GM19035 (cell line): ENCODE measurements at regions not wholly inside any gene's neighbourhood (a gene's known extent, or its start where the extent isn't known, plus 50 kb on each side); places are given as distances from the start of the nearest gene placed in this dataset.

Experiments
- ATAC-seq: cut with Tn5 transposase; IDR thresholded peaks from one replicate; pipeline ENCODE4 v1.9.1; 2021; ENCODE audit not compliant: unreplicated experiment

DNA sequence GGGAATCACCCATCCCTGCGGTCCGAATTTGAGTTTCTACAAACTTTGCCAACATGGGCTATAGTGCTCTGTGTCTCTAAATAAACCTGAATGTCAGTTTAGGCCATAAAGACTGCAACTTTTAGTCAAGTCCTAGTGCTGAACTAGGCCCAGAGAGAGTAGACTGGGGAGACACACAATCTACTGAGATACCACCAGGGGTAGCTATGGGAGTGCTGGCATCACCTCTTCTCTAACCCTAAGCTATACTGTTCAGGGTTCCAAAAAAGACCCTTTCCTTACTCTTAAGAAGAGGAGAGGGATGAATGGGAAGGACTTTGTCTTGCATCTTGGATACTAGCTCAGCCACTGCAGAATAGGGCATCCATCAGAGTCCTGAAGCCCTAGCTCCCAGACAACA, 866.7 kb upstream of the PRMT6 start:
- no peak for ATAC-seq

DNA sequence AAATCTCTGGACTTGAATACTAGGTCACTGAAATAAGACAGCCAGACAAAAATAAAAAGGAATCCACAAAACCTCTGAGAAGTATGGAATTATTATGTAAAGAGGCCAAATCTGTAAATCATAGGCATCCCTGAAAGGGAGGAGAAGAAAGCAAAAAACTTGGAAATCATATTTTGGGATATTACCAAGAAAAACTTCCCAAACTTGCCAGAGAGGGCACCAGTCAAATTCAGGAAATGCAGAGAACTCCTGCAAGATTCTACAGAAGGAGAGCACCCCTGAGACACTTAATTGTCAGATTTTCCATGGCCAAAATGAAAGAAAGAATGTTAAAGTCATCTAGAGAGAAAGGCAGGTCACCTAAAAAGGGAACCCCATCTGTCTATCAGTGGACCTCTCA, 862.3 kb upstream of the PRMT6 start:
- no peak for ATAC-seq

DNA sequence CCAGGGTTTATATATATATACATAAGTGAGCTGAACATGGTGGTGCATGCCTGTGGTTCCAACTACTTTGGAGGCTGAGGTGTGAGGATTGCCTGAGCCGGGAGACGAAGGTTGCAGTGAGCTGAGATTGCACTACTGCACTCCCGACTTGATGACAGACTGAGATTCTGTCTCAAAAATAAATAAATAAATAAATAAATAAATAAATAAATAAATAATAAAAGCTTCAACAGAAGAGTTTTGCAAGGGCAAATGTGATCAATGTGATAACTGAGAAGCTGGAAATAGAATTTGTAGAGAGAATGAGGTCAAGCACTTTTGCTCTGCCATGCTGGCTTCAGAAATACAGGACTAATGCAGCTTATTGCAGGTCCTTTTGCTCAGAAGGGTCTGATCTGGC, 855.8 kb upstream of the PRMT6 start:
- ATAC-seq, result no peak

DNA sequence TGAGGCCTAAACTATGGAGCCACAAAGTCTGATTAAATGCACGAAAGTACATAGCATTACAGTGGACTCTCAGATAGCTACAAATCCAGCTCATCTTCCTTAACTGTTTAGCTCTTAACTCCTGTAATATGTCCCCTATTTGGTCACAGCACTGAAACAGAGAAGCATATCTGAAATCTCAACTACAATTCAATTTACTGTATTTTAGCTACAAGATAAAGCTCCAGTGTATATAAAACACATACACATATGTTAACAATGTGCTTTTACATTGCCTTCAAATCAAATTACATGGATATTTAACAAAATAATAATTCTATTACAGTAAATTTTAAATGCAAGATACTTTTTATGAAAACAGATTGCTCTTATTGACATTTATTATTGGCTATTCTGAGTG, 849.3 kb upstream of the PRMT6 start:
- ATAC-seq, result no peak

DNA sequence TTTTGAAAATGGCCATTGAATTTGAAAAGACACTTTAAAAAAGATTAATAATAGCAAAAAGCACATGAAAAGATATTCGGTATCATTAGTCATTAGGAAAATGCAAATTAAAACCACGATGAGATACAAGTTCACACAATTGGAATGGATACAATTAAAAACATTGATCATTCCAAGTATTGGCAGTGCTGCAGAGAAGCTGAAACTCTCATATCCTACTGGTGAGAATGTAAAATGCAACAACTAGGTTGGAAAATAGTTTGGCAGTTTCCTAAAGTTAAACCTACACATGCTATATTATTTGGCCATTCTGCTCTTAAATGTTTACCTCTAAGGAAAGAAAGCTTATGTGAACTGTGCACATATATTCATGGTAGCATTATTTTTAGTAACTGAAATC, 838.7 kb upstream of the PRMT6 start:
- ATAC-seq, result no peak

DNA sequence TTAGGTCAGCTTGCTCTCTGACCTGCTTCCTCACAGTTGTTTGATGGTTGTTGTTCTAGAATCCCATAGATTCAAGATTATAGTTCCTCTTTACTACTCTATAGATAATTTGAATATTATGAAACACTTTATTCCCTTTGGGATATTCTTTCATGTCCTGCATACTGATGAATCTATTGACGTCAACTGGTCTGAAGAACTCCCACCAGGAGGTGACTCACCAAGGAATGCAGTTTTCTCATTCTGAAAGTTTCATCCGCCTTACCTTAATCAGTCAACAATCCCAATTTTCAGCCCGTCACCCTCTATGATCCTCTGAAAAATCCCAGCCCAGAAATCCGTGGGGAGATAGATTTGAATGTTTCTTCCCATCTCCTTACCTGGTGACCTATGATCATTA, 834.1 kb upstream of the PRMT6 start:
- ATAC-seq, result no peak

DNA sequence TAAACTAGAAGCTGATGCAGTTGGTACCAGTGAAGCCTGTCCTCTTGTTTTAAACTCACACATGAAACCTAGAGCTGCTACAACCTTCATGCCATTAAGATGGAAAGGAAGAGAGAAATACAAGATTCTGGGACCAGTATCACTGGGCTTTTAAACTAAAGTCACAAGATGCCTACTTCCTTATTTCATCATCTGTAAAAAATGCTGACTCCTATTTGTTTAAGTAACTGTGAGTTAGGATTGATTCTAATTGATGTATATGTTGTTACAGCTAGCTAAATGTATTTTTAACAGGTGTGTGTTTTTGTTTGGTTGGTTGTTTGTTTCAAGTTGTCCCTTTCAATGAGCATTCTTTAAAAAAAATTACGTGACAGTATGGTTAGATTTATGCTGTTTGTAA, 833.3 kb upstream of the PRMT6 start:
- ATAC-seq, result no peak

DNA sequence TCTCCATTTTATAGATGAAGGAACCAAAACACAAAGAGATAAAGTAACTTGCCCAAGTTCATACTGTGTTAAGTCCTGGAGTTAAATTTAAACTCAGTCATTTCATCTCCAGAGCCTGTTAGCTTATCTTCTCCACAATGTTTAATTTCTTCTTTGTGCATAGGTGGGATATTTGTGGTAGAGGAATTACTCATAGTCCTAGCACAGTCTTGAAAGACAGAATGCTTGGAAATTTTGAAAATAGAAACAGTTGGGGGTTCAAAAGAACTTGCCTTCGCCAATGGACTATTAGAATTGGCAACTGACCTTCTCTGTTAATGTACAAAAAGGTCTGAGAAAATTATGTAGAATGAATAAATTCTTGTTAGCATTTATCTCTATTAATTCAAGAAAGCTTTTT, 832.0 kb upstream of the PRMT6 start:
- no peak for ATAC-seq

DNA sequence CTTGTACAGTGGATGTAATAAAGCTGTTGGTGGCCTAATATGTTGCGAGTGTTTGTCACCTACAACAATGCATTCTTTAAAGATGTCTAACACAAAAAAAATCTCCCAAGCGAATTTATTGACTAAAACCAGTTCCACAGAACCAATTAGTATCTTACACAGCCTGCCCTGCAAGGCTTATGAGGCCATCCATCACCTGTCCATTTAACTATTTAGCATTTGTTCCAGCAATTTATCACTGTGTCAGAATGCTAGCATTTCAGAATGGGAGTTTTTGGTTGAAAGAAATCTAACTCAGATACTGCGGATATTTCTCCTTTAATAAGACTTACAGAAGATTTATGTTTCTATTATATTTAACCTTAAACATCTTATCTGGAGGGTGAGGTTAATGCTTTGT, 831.1 kb upstream of the PRMT6 start:
- ATAC-seq, result no peak

DNA sequence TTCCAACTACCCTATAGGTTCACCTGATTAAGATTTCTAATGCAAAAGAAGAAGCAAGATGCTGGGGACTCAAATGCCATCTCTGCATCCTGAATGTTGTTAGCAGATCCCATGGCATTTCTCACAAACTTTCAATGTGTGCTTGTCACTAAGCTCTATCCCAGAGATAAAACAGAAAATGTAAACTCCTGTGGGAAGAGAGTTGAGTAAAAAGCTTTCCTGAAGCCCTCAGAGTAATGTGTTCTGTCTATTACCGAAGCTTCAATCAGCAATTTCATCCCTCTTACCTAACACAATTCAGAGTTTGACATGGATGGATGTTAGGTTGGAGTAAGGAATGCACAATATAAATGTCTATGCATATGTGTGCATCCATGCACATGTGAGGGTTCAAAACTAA, 829.9 kb upstream of the PRMT6 start:
- no peak for ATAC-seq

DNA sequence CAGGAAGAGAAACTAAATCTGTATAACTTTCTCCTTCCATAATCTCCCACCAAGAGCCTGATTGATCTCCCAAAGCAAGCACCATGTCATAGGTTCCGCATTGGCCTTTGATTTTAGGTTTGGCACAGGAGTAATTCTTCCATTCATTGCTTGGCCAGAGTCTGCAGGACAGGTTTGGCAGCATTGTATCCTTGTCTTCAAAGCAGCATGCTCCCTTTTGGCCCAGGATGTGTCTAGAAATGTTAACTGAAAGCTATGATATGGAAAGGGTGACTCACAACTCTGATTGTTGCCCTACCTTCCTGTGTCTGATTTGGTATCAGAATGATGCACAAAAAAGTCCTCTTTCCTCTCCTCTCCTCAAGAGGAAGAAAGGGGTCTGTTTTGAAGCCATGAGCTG, 824.3 kb upstream of the PRMT6 start:
- ATAC-seq, result no peak

DNA sequence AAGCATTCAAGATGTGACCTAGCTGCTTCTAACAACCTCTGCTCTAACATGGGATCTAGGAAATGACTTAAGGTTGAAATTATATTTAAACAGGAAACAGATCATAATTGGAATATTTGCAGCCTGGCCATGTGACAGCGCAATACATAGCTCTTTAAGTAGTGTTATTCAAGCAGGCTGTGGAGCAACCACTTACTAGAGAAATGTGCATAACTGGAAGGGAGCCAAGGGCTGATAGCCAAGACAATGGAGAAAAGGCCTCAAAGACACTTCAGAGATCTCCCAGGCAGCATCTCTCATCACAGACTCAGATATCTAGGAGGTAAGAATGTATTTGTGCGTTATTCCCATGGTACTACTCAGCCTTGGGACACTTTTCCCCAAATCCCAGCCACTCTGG, 823.0 kb upstream of the PRMT6 start:
- no peak for ATAC-seq

DNA sequence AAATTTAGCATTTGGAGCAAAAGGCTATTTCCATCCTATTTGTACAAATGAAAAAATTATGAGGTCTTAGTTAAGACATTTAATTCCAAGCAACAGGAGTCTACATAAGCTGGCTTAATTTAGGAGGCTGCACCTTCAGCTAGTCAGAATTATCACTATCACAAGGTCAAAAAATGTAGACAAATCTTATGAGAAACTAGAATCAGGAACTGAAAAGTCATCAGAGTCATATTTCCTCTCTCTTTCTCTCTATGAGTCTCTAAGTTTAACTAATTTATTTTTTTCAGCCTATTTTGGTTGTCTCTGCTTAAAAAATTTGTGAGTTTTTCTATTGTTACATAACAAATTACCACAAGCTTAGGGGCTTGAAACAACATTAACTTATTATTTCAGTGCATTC, 807.1 kb upstream of the PRMT6 start:
- no peak for ATAC-seq

DNA sequence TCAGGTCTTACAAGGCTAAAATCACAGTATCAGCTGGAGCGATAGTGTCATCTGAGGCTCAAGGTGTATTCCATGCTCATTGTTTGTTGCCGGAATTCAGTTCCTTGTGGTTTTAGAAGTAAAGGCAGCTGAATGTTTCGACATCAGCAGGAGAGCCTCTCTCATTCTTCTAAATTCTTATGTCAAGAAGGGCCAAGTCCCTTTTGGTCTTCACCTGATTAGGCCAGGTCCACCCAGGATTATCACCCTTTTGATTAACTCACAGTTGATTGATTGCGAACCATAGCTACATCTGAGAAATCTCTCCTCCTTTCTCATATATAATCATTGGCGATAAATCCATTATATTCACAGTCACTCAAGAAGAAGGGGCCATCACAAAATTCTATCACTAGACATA, 806.7 kb upstream of the PRMT6 start:
- ATAC-seq, result no peak

DNA sequence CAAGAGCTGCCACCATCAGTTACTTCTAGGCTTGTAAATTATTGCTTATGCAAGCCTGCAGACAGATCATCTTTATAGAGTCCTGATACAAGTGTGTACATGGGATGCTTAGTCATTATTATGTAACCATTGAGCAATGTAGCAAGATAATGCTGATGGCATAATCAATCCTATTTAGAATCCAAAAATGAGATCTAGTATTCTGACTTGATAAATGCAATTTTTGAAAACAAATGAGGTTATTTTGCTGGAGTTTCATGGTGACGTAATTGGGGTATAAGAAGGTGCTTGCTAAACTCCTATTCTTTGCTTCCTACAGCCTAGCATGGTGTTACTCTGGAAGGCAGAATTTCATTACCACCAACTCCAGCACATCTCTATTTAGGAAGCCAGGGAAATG, 801.7 kb upstream of the PRMT6 start:
- ATAC-seq, result no peak

DNA sequence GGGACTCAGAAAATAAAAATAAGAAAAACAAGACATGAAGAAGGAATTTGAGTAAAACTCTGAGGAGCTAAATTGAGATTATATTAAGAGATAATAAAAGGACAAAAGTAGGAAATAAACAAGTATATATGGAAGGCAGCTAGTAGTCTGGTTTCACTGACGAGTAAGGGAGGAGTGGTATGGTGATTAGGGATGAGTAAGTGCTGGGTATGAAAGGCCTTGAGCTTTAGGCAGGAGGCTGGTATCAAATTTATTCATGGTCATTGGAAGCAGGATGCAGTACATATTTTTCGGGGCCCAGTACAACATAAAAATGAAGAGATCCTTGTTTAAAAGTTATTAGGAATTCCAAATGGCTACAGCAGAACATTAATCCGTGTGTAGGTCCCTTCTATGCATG, 789.7 kb upstream of the PRMT6 start:
- no peak for ATAC-seq

DNA sequence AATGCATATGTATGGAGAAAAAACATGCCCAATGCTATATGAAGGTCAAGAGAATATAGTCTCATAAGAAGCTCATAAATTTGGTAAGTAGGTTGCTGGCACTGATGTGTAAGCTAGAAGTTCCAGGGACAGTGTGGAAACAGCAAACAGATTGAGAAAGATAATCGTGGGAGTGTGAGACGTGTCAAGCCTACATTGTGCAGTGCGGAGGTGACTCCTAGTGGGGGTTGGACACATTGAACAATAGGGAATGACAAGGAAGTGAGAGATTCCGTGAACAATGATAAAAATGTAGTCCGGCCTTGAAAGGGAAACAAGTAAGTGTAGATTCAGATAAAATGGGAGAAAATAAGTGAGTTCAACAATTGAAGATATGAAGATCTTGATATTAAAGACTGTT, 788.4 kb upstream of the PRMT6 start:
- no peak for ATAC-seq

DNA sequence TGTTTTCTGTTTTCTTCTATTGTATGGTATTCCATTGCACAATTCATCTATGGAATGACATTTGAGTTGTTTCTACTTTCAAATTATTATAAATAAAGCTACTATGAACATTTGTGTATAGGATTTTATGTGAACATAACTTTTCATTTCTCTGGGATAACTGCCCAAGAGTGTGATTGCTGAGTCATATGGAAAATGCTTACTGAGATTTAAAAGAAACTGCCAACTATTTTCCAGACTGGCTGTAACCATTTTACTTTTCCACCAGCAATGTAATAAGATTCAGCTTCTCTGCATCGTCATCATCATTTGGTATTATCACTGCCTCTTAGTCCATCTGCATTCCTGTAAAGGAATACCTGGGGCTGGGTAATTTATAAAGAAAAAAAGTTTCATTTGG, 779.6 kb upstream of the PRMT6 start:
- no peak for ATAC-seq

DNA sequence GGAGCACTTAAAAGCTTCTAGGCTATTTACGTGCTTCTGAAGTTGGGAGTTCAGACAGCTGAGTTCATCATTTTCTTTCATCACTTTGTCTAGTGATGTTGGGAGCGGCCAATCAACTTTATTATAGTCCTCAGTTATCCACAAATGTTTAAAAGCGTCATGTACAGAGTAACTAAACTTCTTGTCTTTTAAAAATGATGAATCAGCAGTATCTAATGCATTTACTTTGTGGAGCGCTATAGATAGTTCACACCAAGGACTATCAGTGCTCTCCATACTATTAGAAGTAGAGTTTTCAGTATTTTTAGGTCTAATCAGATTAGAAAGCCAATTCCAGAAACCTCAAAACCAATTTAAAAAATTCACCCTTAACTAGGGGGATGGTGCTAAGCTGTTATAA, 778.7 kb upstream of the PRMT6 start:
- ATAC-seq, result no peak

DNA sequence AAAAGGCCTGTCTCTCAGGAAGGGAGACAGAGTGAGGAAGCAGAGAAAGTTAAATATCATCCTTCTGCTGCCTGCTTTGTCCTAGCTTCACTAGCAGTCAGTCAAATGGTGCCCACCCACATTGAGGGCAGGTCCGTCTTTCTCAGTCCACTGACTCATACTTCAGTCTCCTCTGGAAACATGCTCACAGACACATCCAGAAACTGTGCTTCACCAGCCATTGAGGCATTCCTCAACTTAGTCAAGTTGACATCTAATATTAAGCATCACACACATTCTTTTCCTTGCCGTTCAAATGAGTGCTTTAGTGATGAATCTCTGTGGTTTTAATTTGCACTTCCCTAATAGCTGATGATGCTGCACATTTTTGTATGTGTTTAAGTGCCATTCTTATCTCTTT, 777.8 kb upstream of the PRMT6 start:
- ATAC-seq, result no peak

DNA sequence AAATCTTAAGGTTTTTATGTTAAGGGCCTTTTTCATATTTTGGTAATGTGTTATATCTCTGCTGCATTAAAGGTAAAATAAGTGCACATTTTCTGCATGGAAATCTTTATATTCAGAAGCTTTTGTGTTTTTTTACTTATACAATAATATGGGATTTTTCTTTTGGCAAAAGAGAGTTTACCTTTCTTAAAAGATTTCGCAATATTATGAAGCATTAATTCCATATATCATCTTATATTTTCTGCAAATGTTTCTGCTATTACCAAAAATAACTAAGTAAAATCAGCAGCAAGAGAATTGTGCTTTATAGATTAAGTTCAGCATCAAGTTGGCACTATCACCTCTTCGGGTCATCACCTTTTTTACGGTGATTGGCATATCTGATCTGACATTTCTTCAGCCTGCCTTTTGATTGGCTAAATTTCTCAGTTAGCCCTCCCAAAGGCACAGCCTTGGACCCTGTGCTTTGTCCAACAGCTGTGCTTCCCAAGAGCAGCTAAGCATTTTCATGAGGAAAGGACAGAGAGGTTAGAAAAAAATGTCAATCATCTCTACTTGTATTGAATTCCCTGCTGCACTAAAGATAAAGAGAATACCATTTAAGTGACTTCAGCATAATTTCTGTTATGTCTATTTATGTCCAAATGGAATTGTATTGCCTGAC, 767.1 kb upstream of the PRMT6 start:
- no peak for ATAC-seq

DNA sequence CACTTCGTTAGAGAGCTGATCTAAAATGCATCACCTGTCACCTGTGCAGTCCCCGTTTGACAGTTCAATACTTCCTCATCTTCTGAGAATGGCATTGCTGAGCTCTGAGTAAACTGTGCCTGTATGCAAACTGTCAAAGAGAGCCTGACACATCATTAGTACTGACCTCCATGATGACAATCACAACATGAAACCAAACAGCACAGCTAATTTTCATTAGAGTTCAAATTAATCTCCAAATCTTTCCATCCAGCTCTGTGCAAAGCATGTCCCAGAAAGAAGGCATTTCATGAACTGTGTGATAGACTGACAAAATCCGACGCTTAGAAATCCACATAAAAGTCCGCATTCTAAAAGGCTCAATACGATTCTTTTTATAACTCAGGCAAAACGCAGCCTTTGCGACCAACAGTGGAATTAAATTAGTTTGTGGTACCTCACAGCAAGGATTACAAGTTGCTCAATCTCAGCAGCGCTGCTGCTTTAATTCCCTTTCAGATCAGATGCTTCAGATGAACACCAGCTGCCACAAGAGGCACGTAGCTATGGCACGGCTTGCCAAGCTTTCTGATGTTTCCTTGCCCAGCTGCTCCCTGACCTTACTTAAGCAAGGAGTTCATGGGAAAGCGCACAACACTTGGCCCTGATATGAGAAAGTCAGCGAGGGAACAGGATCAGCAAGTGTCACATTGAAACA, 765.5 kb upstream of the PRMT6 start:
- ATAC-seq, result no peak

DNA sequence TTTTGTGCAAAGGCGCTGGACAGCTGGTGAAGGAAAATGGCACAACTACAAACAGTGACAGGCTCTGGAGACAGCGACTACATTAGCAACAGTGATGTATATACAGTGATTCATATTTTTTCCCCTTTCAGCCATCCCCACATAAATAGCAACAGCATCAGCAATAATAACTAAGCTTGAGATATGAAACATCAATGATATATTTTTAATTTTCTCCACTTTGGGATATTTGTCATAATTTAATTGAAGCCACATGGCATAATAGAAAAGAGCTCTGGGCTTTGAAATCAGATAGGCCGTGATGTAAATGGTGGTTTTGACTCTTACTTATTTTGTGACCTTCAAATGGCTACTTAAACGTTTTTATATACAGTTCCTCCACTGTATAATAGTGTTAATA, 764.3 kb upstream of the PRMT6 start:
- ATAC-seq, result no peak
